ENCODE measurements at regions not wholly inside any gene's neighbourhood (a gene's known extent, or its start where the extent isn't known, plus 50 kb on each side); places are given as distances from the start of the nearest gene placed in this dataset.
"Not testable (repeated sequence)": the region's sequence is repeated elsewhere in the genome, so short reads cannot be mapped to it uniquely, and the experiment has no call there.

DNA sequence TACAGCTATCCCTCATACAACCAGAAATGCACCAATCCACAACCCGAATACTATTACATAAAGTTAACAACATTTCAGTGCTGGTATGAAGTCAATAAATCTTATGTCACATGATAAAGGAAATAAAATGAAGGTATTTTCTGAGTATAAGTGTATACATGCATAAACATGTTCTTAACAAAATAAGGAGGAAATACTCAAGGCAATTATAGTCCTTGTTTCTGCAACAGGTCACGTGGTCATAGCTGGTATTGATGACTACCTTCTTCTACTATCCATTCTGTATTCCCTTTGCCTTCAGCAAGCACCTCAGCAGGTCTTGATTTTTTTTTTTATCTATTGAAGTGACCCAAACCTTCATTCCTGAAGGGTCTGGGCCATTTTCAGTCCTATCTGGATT, 675.6 kb downstream of the RPL10L start:
- DNase-seq (ENCODE audit: low spot score): no peak

DNA sequence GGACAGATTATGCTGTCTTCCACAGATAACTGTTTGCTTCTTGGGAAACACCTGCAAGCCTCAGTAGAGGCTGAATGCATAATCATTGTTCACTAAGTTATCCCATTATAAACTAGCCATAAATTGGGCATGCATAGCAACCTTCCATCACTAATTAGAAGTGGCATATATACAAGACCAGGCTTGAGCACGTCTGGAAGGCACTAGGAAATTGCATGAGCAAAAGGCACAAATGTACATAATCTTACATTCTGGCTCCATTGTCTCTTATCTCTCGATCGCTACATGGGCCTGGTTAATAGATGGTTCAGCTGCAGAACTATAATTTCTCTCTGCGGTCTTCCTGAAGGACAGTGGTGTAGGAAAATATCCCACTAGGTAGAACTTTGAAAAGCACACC, 679.2 kb downstream of the RPL10L start:
- no peak for DNase-seq (ENCODE audit: low spot score)

GRCh38 chr14:45970621-45971020, 681.0 kb downstream of the RPL10L start:
- DNase-seq (ENCODE audit: low spot score): no peak

DNA sequence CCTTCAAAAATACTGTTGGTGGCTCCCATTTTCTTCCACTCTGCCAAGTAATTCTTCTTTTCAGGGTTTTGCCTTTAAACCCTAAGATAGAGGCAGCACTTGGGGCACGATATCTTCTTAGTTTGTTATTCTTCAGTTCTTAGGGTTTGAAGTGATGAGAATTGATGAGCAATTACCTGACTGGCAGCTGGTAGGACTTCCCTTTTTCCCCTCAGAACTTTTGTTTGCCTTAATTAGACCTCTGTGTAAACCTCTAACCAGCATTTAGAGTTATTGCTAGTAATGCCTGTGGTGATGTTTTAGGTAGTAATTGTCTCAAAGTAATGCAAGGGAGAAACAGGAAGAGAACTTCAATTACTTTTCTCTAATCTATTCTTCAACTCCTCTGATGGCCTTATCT, 683.5 kb downstream of the RPL10L start:
- no peak for DNase-seq (ENCODE audit: low spot score)

GRCh38 chr14:45949479-45949878, 696.5 kb upstream of the MIS18BP1 start:
- no peak for DNase-seq (ENCODE audit: low spot score)

DNA sequence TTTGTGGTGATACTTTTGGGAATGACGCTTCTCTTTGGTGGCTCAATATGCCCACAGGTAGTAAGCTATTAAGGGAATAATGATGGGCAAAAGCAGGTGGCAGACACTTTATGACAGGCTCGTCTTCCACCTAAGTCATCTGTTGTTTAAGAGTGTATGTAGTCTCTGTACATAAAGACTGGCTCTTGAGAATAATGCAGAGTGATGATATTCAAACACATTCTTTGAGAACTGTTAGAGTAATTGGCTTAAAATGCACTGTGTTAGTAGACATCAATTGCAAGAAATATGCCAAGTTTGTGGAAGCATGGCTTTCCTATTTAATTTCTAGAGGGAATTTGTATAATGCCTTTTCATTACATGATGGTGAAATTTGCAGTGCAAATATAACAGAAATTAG, 694.8 kb upstream of the MIS18BP1 start:
- no peak for DNase-seq (ENCODE audit: low spot score)

- DNase-seq (ENCODE audit: low spot score): no peak
Observed at GRCh38 chr14:45946251-45946650, 693.2 kb upstream of the MIS18BP1 start.

DNA sequence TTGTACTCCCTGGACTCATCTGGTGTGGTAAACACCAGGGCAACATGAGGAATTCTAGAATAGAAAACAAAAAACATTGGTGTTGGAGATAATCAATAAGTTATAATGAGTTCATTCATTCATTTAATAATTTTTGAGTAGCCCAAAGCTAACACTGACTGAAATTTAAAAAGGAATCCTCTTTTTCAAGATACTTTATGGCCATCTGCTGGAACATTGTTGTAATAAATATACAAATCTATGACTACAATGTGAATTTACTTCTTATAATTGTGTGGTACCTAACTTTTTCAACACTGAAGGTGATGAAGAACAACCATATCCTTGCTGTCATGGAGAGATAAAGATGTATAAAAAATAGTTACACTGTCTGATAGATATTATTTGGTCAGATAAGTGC, 687.3 kb upstream of the MIS18BP1 start:
- no peak for DNase-seq (ENCODE audit: low spot score)

- no peak for DNase-seq (ENCODE audit: low spot score)
Observed at GRCh38 chr14:45939572-45939971, 686.6 kb upstream of the MIS18BP1 start.

- not testable (repeated sequence) for DNase-seq (ENCODE audit: low spot score)
Observed at GRCh38 chr14:45919995-45920394, 667.0 kb upstream of the MIS18BP1 start.

- no peak for DNase-seq (ENCODE audit: low spot score)
Observed at GRCh38 chr14:45916340-45916953, 663.4 kb upstream of the MIS18BP1 start.

- DNase-seq (ENCODE audit: low spot score): no peak
Observed at GRCh38 chr14:45907782-45908181, 654.8 kb upstream of the MIS18BP1 start.

DNA sequence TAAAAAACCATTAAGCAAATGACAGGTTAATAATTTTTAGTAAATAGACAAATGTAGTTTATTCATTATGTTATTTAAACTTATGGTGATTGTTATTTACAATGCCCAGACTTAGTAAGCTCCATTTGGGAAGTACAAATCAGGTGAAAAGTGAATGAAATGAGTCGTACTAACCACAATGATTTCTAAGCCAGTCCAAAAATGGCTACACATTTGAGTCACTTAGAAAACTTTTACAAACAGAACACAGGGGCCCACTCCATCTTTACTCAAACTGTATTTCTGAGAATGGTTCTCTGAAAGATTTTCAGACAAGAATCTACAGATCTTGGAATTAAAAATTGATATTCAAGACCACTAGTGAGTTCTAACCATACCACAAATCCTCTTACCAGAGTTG, 653.3 kb upstream of the MIS18BP1 start:
- no peak for DNase-seq (ENCODE audit: low spot score)

DNA sequence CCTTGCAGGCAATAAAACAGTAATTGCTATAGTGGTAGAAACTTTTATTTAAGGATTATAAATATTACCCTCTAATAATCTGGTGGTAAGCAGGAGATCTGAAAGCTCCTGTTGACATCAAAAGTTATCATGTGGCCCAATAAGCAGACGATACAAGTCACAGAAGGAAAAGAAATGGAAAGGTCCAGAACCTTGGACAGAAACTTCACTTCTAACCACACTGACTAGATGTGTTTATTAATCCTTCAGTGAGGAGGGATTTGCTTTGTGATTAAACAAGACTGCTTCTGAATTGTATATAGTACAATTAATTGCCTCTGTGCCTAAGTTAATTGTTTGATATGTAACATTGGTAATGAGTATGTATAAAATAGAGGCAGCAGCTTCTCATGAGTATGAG, 652.7 kb upstream of the MIS18BP1 start:
- no peak for DNase-seq (ENCODE audit: low spot score)

DNA sequence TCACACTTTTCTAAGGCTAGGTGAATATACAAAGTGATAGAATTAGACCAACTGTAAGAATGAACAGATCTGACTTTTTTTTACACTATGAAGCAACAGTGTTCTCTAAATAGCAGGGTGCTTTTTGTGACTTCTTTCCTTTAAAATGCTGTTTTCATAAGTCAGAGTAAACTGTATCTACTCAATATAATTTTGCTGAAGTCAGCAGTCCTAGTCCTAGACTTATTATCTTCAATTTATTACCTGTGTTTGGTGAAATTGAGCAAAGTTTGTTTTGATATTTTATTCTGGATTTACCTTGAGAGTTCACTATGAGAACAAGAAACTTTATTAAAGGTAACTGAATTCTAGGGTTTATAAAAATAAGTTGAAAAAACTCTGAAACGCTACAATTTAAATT, 651.3 kb upstream of the MIS18BP1 start:
- DNase-seq (ENCODE audit: low spot score): no peak

DNA sequence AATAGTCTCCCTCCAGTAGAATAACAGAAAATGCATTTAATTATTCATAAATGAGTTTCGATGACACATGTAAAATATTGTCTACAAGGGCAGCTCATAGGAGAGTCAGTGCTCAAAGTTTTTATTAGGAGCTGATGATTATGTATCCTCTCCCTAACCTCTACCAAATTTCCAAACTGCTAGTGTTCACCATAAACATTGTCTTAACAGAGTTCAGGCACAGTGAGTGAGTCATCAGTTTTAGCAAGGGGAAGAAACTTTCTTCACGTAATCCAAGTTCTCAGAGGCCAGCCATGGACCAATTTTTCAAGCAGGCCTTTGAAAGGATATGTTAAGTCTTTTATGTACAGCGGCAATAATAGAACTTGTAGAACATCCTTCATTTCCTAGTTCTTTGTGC, 649.2 kb upstream of the MIS18BP1 start:
- DNase-seq (ENCODE audit: low spot score): no peak

DNA sequence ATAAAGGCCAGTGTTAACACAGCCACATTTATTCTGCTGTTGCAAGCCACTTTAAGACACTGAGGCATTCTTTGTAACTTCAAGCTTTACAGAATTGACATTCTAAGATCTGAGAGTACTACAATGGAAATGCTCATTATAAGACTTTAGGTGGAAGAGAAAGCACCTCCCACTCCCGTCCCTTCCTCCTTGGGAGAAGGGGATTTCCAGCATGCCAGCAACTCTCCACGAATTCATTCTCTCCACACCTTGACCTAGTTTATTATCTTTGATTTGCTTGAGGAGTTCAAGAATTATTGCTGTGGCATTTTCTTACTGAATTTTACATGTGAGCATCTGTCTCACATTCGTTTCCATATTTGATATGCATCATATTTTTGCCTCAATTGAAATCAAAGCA, 644.4 kb upstream of the MIS18BP1 start:
- DNase-seq (ENCODE audit: low spot score): no peak

DNA sequence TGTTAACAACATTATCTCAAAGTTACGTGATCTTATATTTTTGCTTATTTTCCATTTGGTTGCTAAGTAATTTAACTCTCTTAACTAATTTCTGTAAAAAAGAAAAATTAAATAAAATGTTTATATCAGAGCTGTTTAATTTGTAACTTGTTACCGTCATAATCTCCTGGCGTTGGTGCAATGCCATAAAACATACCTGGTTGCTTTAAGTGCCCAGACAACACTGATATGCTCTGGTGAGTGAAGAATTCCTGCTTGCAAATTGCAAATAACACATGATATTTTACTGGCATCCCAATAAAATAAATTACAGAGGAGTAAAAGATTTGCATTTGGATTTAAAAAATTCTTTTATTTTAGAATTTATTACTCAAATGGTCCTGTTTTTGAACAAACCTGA, 640.1 kb upstream of the MIS18BP1 start:
- DNase-seq (ENCODE audit: low spot score): no peak

- DNase-seq (ENCODE audit: low spot score): no peak
Observed at GRCh38 chr14:45891417-45892080, 638.5 kb upstream of the MIS18BP1 start.

DNA sequence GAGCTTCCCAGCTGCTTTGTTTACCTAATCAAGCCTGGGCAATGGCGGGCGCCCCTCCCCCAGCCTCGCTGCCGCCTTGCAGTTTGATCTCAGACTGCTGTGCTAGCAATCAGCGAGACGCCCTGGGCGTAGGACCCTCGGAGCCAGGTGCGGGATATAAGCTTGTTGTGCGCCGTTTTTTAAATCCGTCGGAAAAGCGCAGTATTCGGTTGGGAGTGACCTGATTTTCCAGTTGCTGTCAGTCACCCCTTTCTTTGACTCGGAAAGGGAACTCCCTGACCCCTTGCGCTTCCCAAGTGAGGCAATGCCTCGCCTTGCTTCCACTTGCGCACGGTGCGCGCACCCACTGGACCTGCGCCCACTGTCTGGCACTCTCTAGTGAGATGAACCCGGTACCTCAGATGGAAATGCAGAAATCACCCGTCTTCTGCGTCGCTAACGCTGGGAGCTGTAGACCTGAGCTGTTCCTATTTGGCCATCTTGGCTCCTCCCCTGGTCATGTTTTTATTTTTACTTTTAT, 635.8 kb upstream of the MIS18BP1 start:
- DNase-seq (ENCODE audit: low spot score): not testable (repeated sequence)

GRCh38 chr14:45877981-45878380, 625.0 kb upstream of the MIS18BP1 start:
- DNase-seq (ENCODE audit: low spot score): no peak

GRCh38 chr14:45868863-45869262, 615.9 kb upstream of the MIS18BP1 start:
- DNase-seq (ENCODE audit: low spot score): no peak

- no peak for DNase-seq (ENCODE audit: low spot score)
Observed at GRCh38 chr14:45868377-45868776, 615.4 kb upstream of the MIS18BP1 start.
